Suprapubic skin (tissue), 4 donors: ENCODE measurements at regions not wholly inside any gene's neighbourhood (a gene's known extent, or its start where the extent isn't known, plus 50 kb on each side); places are given as distances from the start of the nearest gene placed in this dataset.

ENCODE experiments used
- DNase-seq, 2 donors: peaks; one replicate each; pipeline ENCODE4 v3.0.0-alpha.2; 2019; ENCODE audit warnings: low spot score in 2 of 2
- H3K27ac ChIP-seq: fragments of 200-600 bp; sonication (generic); one replicate; pipeline ENCODE4 v1.5.1; 2019
- H3K27me3 ChIP-seq: fragments of 200-600 bp; sonication (generic); one replicate; pipeline ENCODE4 v1.5.1; 2019
- H3K36me3 ChIP-seq: fragments of 200-600 bp; sonication (generic); one replicate; pipeline ENCODE4 v1.5.1; 2019
- H3K4me1 ChIP-seq: fragments of 200-600 bp; sonication (generic); one replicate; pipeline ENCODE4 v1.5.1; 2019
- H3K4me3 ChIP-seq: fragments of 200-600 bp; sonication (generic); one replicate; pipeline ENCODE4 v1.5.1; 2019; ENCODE audit warnings: mild to moderate bottlenecking
- H3K9me3 ChIP-seq: fragments of 200-600 bp; sonication (generic); one replicate; pipeline ENCODE4 v1.5.1; 2019
- EP300 ChIP-seq: sonication (generic); formaldehyde crosslinking; IDR thresholded peaks from one replicate; pipeline ENCODE4 v1.6.1; 2017; ENCODE audit warnings: antibody characterized with exemption
- POLR2A ChIP-seq, 2 donors: fragments of 450-650 bp; IDR thresholded peaks; one replicate each; pipeline ENCODE4 v1.6.1; 2017; ENCODE audit warnings: antibody characterized with exemption in 2 of 2, mild to moderate bottlenecking in 2 of 2, moderate library complexity in 2 of 2
- POLR2AphosphoS5 ChIP-seq, 3 donors: sonication (generic); formaldehyde crosslinking; IDR thresholded peaks; one replicate each; pipeline ENCODE4 v1.6.1; 2017; ENCODE audit warnings: antibody characterized with exemption in 3 of 3
- WGBS: methylation state at CpG from one replicate; pipeline ENCODE4 v1.1.5; 2018; 5-methylcytosine and 5-hydroxymethylcytosine counted together
- TF ChIP-seq, protein P1 (sequence below), 2 donors: fragments of 200-600 bp in 1 of 2; fragments of 450-650 bp in 1 of 2; sonication (generic) in 1 of 2; IDR thresholded peaks; one replicate each; pipeline ENCODE4 v1.5.1; 2016 to 2019; ENCODE audit warnings: antibody characterized with exemption in 2 of 2, mild to moderate bottlenecking in 1 of 2, moderate library complexity in 1 of 2

DNA sequence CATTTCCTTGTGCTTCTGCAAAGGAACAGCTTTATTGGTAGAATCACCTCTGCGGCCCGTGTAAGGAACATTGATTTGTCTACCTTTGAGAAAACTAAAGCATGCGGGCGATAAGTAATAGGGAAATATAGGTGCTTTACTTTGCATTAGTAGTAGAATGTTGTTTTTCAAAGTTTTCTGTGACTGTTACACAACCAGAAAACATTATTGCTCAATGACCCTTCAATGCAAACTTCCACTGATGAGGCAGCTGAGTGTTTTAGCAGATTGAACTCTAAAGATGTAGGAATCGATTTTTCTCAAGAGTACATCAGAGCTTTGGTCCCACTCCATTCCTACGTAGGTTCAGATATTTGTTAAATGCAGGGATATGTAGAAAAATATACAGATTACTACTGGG lies 427.8 kb downstream of the DNAJB9 start:
- no peaks in the 10 kb centered on the region for H3K36me3 ChIP-seq
- no peak for DNase-seq
- H3K4me1 ChIP-seq: no peaks in the 10 kb centered on the region
- H3K4me3 ChIP-seq: no peak overlapping the region
- 95% methylated on average over 6 of the region's 6 CpGs for WGBS
- H3K27ac ChIP-seq: no peak overlapping the region
- TF ChIP-seq, protein P1, sequence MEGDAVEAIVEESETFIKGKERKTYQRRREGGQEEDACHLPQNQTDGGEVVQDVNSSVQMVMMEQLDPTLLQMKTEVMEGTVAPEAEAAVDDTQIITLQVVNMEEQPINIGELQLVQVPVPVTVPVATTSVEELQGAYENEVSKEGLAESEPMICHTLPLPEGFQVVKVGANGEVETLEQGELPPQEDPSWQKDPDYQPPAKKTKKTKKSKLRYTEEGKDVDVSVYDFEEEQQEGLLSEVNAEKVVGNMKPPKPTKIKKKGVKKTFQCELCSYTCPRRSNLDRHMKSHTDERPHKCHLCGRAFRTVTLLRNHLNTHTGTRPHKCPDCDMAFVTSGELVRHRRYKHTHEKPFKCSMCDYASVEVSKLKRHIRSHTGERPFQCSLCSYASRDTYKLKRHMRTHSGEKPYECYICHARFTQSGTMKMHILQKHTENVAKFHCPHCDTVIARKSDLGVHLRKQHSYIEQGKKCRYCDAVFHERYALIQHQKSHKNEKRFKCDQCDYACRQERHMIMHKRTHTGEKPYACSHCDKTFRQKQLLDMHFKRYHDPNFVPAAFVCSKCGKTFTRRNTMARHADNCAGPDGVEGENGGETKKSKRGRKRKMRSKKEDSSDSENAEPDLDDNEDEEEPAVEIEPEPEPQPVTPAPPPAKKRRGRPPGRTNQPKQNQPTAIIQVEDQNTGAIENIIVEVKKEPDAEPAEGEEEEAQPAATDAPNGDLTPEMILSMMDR (IDR thresholded peaks at IDR 0.05): no peak
- no peak for TF ChIP-seq POLR2AphosphoS5 (IDR thresholded peaks at IDR 0.05)
- TF ChIP-seq POLR2A (IDR thresholded peaks at IDR 0.05): no peak
- no peak for TF ChIP-seq EP300
- no peaks in the 10 kb centered on the region for H3K9me3 ChIP-seq
- H3K27me3 ChIP-seq: no peaks in the 10 kb centered on the region

DNA sequence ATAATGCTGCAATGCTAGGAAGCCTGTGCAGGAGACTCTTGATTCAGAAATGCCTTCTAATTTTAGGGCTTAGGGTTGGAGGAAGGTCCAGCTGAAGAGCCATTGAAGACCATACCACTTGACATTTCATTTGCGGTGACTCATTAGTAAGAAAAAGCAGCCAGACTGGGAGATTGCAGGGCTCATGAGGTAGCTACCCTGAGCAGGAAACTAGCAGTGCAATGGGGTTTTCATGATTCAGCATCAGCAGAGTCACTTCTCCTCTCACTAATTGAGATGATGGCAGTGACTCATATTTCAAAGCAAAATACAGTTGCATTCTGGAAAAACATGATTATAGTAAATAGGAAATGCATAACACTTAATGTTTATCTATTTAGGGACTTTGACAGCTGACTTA lies 434.1 kb downstream of the DNAJB9 start:
- no peak overlapping the region for H3K27ac ChIP-seq
- H3K27me3 ChIP-seq: no peaks in the 10 kb centered on the region
- WGBS: 94% methylated on average over 1 of the region's 1 CpG
- H3K4me3 ChIP-seq: no peak overlapping the region
- DNase-seq: no peak
- H3K4me1 ChIP-seq: no peaks in the 10 kb centered on the region
- TF ChIP-seq EP300 (no peak), POLR2A (IDR thresholded peaks at IDR 0.05) (no peak), POLR2AphosphoS5 (IDR thresholded peaks at IDR 0.05) (no peak)
- TF ChIP-seq, protein P1 (IDR thresholded peaks at IDR 0.05): no peak
- no peaks in the 10 kb centered on the region for H3K9me3 ChIP-seq
- H3K36me3 ChIP-seq: no peaks in the 10 kb centered on the region

DNA sequence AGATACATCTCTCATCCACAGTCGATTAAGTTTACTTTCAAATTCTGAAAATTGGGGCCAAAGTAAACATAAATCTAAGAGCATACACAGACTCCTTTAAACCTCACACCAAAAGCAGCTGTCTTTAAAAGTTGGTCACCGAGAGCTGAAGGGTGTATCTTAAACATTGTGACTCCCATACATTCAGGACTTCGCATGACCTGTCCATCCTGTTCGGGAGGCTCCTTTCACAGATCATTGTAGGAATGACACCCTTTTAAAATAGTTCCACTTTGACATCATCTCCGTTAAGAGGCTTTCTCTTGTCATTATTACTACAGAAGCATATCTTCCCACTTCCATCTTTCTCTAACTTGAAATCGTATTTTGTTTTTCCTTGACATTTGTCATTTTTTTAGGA lies 440.0 kb downstream of the DNAJB9 start:
- WGBS: 72% methylated on average over 6 of the region's 6 CpGs
- Histone ChIP-seq H3K4me3 (no peak overlapping the region), H3K4me1 (no peaks in the 10 kb centered on the region), H3K9me3 (no peaks in the 10 kb centered on the region), H3K27me3 (no peaks in the 10 kb centered on the region), H3K27ac (no peak overlapping the region), H3K36me3 (no peaks in the 10 kb centered on the region)
- DNase-seq: no peak
- TF ChIP-seq POLR2AphosphoS5 (IDR thresholded peaks at IDR 0.05) (no peak), POLR2A (IDR thresholded peaks at IDR 0.05) (no peak), EP300 (no peak)
- TF ChIP-seq, protein P1 (IDR thresholded peaks at IDR 0.05): no peak

DNA sequence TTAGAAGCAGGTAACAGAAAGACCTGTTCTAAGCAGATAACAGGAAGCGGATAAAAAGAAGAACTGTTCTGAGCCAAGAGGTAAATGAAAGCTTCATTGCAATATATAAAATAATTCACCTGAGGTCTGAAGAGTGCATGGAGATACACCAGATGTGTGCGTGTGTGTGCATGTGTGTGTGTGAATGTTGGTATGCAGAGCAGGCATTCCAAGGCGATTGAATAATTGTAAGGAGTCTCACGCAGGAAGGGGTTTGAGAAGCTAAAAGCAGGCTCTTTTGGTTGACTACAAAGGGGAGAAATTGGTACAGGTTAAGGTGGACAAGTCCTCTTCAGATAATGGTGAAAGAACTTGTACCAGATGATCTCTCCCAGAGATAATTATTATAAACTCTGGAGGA lies 450.6 kb downstream of the DNAJB9 start:
- H3K36me3 ChIP-seq: no peaks in the 10 kb centered on the region
- no peaks in the 10 kb centered on the region for H3K9me3 ChIP-seq
- H3K4me1 ChIP-seq: no peaks in the 10 kb centered on the region
- no peaks in the 10 kb centered on the region for H3K27me3 ChIP-seq
- H3K27ac ChIP-seq: no peak overlapping the region
- no peak overlapping the region for H3K4me3 ChIP-seq
- 55% methylated on average over 4 of the region's 4 CpGs for whole genome bisulfite sequencing
- no peak for DNase-seq
- TF ChIP-seq POLR2A (IDR thresholded peaks at IDR 0.05): no peak
- TF ChIP-seq, protein P1 (IDR thresholded peaks at IDR 0.05): no peak

DNA sequence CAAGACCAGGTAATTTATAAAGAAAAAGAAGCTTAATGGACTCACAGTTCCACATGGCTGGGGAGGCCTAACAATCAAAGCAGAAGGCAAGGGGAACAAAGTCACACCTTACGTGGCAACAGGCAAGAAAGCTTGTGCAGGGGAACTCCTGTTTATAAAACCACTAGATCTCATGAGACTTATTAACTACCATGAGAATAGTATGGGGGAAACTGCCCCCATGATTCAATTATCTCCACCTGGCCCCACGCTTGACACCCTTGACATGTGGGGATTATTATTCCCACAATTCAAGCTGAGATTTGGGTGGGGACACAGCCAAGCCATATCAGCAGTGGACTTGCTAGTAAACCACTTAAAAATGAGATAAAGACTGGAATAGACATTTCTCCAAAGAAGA lies 451.7 kb downstream of the DNAJB9 start:
- no peaks in the 10 kb centered on the region for H3K36me3 ChIP-seq
- no peak overlapping the region for H3K27ac ChIP-seq
- DNase-seq: no peak
- no peak overlapping the region for H3K4me3 ChIP-seq
- H3K9me3 ChIP-seq: no peaks in the 10 kb centered on the region
- TF ChIP-seq POLR2AphosphoS5 (IDR thresholded peaks at IDR 0.05) (no peak), POLR2A (IDR thresholded peaks at IDR 0.05) (no peak), EP300 (no peak)
- TF ChIP-seq, protein P1 (IDR thresholded peaks at IDR 0.05): no peak
- 82% methylated on average over 2 of the region's 2 CpGs for WGBS
- no peaks in the 10 kb centered on the region for H3K4me1 ChIP-seq
- no peaks in the 10 kb centered on the region for H3K27me3 ChIP-seq
